ENCODE measurements at regions not wholly inside any gene's neighbourhood (a gene's known extent, or its start where the extent isn't known, plus 50 kb on each side); places are given as distances from the start of the nearest gene placed in this dataset.

DNA sequence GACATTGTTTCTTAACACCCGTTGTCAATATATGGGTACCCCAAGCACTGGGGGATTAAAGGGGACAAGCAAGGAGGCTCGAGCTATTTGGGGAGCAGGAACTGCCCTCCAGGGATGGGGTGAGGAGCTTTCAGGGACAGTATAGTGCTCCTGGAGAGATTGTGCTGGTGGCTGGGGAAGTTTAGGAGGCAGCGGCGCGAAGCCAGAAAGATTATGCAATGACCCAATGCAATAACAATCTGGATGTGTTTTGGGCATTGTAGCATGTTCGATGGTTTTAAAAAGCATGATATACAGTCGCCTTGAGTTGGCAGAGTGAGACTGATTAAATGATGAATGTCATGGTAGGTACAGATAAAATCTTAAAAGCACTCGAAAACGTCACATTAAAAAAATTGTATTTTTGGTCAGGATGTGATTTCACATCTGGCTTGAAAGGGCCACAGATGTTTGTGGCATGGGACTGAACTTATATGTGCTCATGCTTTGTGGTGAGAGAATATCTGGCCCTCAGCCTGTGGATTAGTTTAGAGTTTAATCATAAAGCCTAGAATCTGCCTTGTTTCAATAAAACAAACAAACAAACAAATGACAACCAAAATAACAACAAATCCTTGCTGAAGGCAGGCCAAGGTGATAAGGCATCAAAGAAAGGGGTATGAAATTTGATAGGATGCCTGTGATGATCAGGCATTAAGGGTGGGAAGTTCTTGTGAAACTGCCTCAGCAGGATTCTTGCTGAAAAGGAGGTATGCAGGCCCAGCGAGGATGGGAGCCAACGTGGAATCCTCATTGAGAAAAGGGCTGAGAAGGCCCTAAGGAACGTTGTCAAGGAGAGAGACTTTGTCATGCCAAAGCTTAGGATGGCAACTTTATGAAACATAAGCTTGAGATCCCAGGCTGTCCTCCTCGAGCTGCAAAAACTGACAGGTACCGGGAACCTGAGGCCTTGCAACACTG is 417.1 kb upstream of the KLF6 start:
- TF ChIP-seq, protein P1, sequence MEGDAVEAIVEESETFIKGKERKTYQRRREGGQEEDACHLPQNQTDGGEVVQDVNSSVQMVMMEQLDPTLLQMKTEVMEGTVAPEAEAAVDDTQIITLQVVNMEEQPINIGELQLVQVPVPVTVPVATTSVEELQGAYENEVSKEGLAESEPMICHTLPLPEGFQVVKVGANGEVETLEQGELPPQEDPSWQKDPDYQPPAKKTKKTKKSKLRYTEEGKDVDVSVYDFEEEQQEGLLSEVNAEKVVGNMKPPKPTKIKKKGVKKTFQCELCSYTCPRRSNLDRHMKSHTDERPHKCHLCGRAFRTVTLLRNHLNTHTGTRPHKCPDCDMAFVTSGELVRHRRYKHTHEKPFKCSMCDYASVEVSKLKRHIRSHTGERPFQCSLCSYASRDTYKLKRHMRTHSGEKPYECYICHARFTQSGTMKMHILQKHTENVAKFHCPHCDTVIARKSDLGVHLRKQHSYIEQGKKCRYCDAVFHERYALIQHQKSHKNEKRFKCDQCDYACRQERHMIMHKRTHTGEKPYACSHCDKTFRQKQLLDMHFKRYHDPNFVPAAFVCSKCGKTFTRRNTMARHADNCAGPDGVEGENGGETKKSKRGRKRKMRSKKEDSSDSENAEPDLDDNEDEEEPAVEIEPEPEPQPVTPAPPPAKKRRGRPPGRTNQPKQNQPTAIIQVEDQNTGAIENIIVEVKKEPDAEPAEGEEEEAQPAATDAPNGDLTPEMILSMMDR (IDR thresholded peaks at IDR 0.05 in 4 of 5, conservative IDR thresholded peaks at IDR 0.05 in 1 of 5): no peak
- no peak for TF ChIP-seq POLR2A (IDR thresholded peaks at IDR 0.05)
